ENCODE measurements at regions not wholly inside any gene's neighbourhood (a gene's known extent, or its start where the extent isn't known, plus 50 kb on each side); places are given as distances from the start of the nearest gene placed in this dataset.

- TF ChIP-seq CTCF (IDR thresholded peaks at IDR 0.05) = no peak
- no CpG with 5 or more reads among the region's 1 CpG for WGBS (ENCODE audit: insufficient coverage)
- H3K36me3 ChIP-seq (replicated peaks in 1 of 2; ENCODE audit: control insufficient read depth in 1 of 2, insufficient read depth in 2 of 2, low read length in 2 of 2) = no peaks in the 10 kb centered on the region
- H3K9ac ChIP-seq (ENCODE audit: insufficient read depth, low read length, poor library complexity, severe bottlenecking) = no peak overlapping the region
- intact Hi-C loops (cut with micrococcal nuclease) = no loop called here
- peaks cover 0 to 3% of the 10 kb centered on the region in 2 donors for H3K9me3 ChIP-seq (replicated peaks in 1 of 2; ENCODE audit: control insufficient read depth in 1 of 2, insufficient read depth in 1 of 2, low read length in 2 of 2)
- no peaks in the 10 kb centered on the region for H3K36me3 Mint-ChIP-seq
- H3K27ac Mint-ChIP-seq = no peak overlapping the region
- H3K4me3 Mint-ChIP-seq = no peak overlapping the region
- no peak for DNase-seq
- H3K27me3 ChIP-seq (ENCODE audit: control insufficient read depth in 2 of 2, insufficient read depth in 2 of 2, low read length in 2 of 2) = no peaks in the 10 kb centered on the region
- no peaks in the 10 kb centered on the region for H3K79me2 ChIP-seq (ENCODE audit: insufficient read depth, low read length)
- H3K27ac ChIP-seq (ENCODE audit: low read depth in 1 of 2, low read length in 2 of 2) = no peak overlapping the region
- no peak overlapping the region for H3K4me3 ChIP-seq (replicated peaks in 1 of 3; ENCODE audit: low read depth in 2 of 3, low read length in 3 of 3)
- H3K4me2 ChIP-seq (replicated peaks; ENCODE audit: extremely low read depth, low read length, poor library complexity, severe bottlenecking) = no peak overlapping the region
- peaks cover 0 to 2% (median 1%) of the 10 kb centered on the region in 3 donors for H3K27me3 Mint-ChIP-seq (ENCODE audit: low read depth in 3 of 3)
- no peak overlapping the region for H2AFZ ChIP-seq (ENCODE audit: insufficient read depth, low read depth, low read length, poor library complexity, severe bottlenecking)
- H3K4me1 ChIP-seq (ENCODE audit: control insufficient read depth in 1 of 2, insufficient read depth in 2 of 2, low read length in 2 of 2) = no peaks in the 10 kb centered on the region
- H3K9me3 Mint-ChIP-seq = peaks cover 1 to 15% (median 4%) of the 10 kb centered on the region in 7 donors
- no peaks in the 10 kb centered on the region for H4K20me1 ChIP-seq (ENCODE audit: insufficient read depth, low read length)
- no peaks in the 10 kb centered on the region for H3K4me1 Mint-ChIP-seq
Measured at GRCh38 chr20:18886756-18887155, 73.2 kb downstream of the SCP2D1 start.

DNA sequence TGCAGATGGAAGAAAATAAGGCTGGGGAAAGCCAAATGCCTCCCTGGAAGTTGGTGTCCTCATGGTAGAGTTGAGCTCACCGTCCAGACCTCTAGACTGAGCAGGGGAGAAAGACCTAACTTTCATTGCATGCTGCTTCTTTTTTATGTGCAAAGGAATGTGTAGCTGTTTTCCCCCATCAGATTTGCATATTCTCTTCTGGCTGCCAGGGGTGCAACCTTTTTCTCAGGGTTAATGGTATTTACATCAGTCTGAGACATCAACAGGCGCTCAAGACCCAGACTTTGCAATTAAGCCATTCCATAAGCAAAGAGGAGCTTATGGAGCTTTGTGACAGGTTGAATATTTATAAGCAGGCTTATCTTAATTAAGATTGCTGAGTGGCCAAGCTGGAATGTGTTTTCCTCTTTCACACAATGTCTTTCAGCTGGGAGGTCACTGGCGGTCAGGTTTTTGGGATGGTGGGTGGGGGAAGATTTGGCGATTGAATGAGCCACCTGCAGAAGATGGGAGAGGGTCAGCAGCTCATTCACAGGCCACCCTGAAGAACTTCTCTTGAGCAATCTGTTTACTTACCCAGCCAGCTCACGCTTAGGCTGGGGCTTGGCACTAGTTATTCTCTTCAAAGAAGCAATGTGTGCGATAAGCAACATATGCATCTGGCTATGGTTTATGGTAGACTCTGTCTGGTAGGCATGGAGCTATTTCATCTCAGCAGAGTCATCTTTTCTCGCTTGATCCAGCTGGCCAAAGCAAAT is 88.6 kb downstream of the SCP2D1 start:
- Mint-ChIP-seq H3K27ac (no peak overlapping the region), H3K4me1 (no peaks in the 10 kb centered on the region), H3K27me3 (ENCODE audit: low read depth in 3 of 3) (peaks cover 1 to 5% (median 4%) of the 10 kb centered on the region in 3 donors), H3K36me3 (no peaks in the 10 kb centered on the region), H3K4me3 (no peak overlapping the region), H3K9me3 (peaks cover 0 to 2% (median 0%) of the 10 kb centered on the region in 7 donors)
- no peaks in the 10 kb centered on the region for H3K9me3 ChIP-seq (replicated peaks in 1 of 2; ENCODE audit: control insufficient read depth in 1 of 2, insufficient read depth in 1 of 2, low read length in 2 of 2)
- no peaks in the 10 kb centered on the region for H3K4me1 ChIP-seq (ENCODE audit: control insufficient read depth in 1 of 2, insufficient read depth in 2 of 2, low read length in 2 of 2)
- no peak overlapping the region for H3K4me3 ChIP-seq (replicated peaks in 1 of 3; ENCODE audit: low read depth in 2 of 3, low read length in 3 of 3)
- H3K27me3 ChIP-seq (ENCODE audit: control insufficient read depth in 2 of 2, insufficient read depth in 2 of 2, low read length in 2 of 2) = no peaks in the 10 kb centered on the region
- no peaks in the 10 kb centered on the region for H3K36me3 ChIP-seq (replicated peaks in 1 of 2; ENCODE audit: control insufficient read depth in 1 of 2, insufficient read depth in 2 of 2, low read length in 2 of 2)
- H4K20me1 ChIP-seq (ENCODE audit: insufficient read depth, low read length) = no peaks in the 10 kb centered on the region
- no peak for DNase-seq
- no peak overlapping the region for H2AFZ ChIP-seq (ENCODE audit: insufficient read depth, low read depth, low read length, poor library complexity, severe bottlenecking)
- H3K79me2 ChIP-seq (ENCODE audit: insufficient read depth, low read length) = no peaks in the 10 kb centered on the region
- no peak overlapping the region for H3K27ac ChIP-seq (ENCODE audit: low read depth in 1 of 2, low read length in 2 of 2)
- intact Hi-C loops (cut with micrococcal nuclease) = no loop called here
- WGBS (ENCODE audit: insufficient coverage) = 87% methylated on average over 3 of the region's 7 CpGs
- TF ChIP-seq CTCF (IDR thresholded peaks at IDR 0.05) = no peak
- H3K9ac ChIP-seq (ENCODE audit: insufficient read depth, low read length, poor library complexity, severe bottlenecking) = no peak overlapping the region
- no peak overlapping the region for H3K4me2 ChIP-seq (replicated peaks; ENCODE audit: extremely low read depth, low read length, poor library complexity, severe bottlenecking)

Data from CD14-positive monocyte (primary cell).